ENCODE measurements at regions not wholly inside any gene's neighbourhood (a gene's known extent, or its start where the extent isn't known, plus 50 kb on each side); places are given as distances from the start of the nearest gene placed in this dataset.

GRCh38 chr16:6692874-6693273 lies 639.8 kb upstream of the RBFOX1 start:
- DNase-seq, result no peak
- CTCF ChIA-PET, result no interaction called here
- peaks cover 8% of the 10 kb centered on the region for H3K9me3 Mint-ChIP-seq
- no peak overlapping the region for H3K4me3 Mint-ChIP-seq
- no peaks in the 10 kb centered on the region for H3K27me3 Mint-ChIP-seq
- no peak overlapping the region for H3K27ac Mint-ChIP-seq
- no peaks in the 10 kb centered on the region for H3K36me3 Mint-ChIP-seq
- no peaks in the 10 kb centered on the region for H3K4me1 Mint-ChIP-seq

GRCh38 chr16:6690741-6691140 lies 641.9 kb upstream of the RBFOX1 start:
- Mint-ChIP-seq H3K4me3 (no peak overlapping the region), H3K9me3 (peaks cover 10% of the 10 kb centered on the region), H3K36me3 (no peaks in the 10 kb centered on the region), H3K4me1 (no peaks in the 10 kb centered on the region), H3K27ac (no peak overlapping the region), H3K27me3 (no peaks in the 10 kb centered on the region)
- no peak for DNase-seq
- CTCF ChIA-PET, result interaction anchor here (1.0 kb wide), 1 partner anchor 9 kb away, joined by 3 read pairs; no protein-coding TSS in a partner anchor

- CTCF ChIA-PET, result no interaction called here
- Mint-ChIP-seq H3K4me1 (no peaks in the 10 kb centered on the region), H3K27ac (no peak overlapping the region), H3K9me3 (peaks cover 10% of the 10 kb centered on the region), H3K4me3 (no peak overlapping the region), H3K36me3 (no peaks in the 10 kb centered on the region), H3K27me3 (no peaks in the 10 kb centered on the region)
- no peak for DNase-seq
Observed at GRCh38 chr16:6689643-6690042, 643.0 kb upstream of the RBFOX1 start.

- DNase-seq, result no peak
- CTCF ChIA-PET, result no interaction called here
- Mint-ChIP-seq H3K9me3 (peaks cover 10% of the 10 kb centered on the region), H3K36me3 (no peaks in the 10 kb centered on the region), H3K27me3 (no peaks in the 10 kb centered on the region), H3K27ac (no peak overlapping the region), H3K4me3 (no peak overlapping the region), H3K4me1 (no peaks in the 10 kb centered on the region)
Observed at GRCh38 chr16:6687593-6687992, 645.1 kb upstream of the RBFOX1 start.

- no peaks in the 10 kb centered on the region for H3K4me1 Mint-ChIP-seq
- no peak overlapping the region for H3K27ac Mint-ChIP-seq
- peaks cover 8% of the 10 kb centered on the region for H3K9me3 Mint-ChIP-seq
- CTCF ChIA-PET, result interaction anchor here (0.8 to 1.7 kb wide), 2 partner anchors 842 to 1489 kb away, joined by 3 to 7 read pairs; no protein-coding TSS in a partner anchor
- no peaks in the 10 kb centered on the region for H3K27me3 Mint-ChIP-seq
- H3K36me3 Mint-ChIP-seq, result no peaks in the 10 kb centered on the region
- no peak overlapping the region for H3K4me3 Mint-ChIP-seq
- DNase-seq, result peak; percentile 22
Observed at GRCh38 chr16:6684076-6684673, 648.5 kb upstream of the RBFOX1 start.

- H3K36me3 Mint-ChIP-seq, result no peaks in the 10 kb centered on the region
- H3K4me1 Mint-ChIP-seq, result no peaks in the 10 kb centered on the region
- no peak overlapping the region for H3K27ac Mint-ChIP-seq
- CTCF ChIA-PET, result interaction anchor here (0.6 to 1.3 kb wide), 2 partner anchors 9 to 14 kb away, joined by 3 read pairs; no protein-coding TSS in a partner anchor
- DNase-seq, result peak; percentile 21
- H3K4me3 Mint-ChIP-seq, result no peak overlapping the region
- no peaks in the 10 kb centered on the region for H3K27me3 Mint-ChIP-seq
- H3K9me3 Mint-ChIP-seq, result no peaks in the 10 kb centered on the region
Observed at GRCh38 chr16:6682142-6682811, 650.4 kb upstream of the RBFOX1 start.

- no peaks in the 10 kb centered on the region for H3K36me3 Mint-ChIP-seq
- H3K4me1 Mint-ChIP-seq, result no peaks in the 10 kb centered on the region
- no peaks in the 10 kb centered on the region for H3K27me3 Mint-ChIP-seq
- CTCF ChIA-PET, result no interaction called here
- H3K9me3 Mint-ChIP-seq, result peaks cover 9% of the 10 kb centered on the region
- no peak for DNase-seq
- no peak overlapping the region for H3K27ac Mint-ChIP-seq
- no peak overlapping the region for H3K4me3 Mint-ChIP-seq
Observed at GRCh38 chr16:6678586-6678985, 654.1 kb upstream of the RBFOX1 start.

GRCh38 chr16:6674071-6674470 lies 658.6 kb upstream of the RBFOX1 start:
- CTCF ChIA-PET, result no interaction called here
- Mint-ChIP-seq H3K36me3 (no peaks in the 10 kb centered on the region), H3K4me3 (no peak overlapping the region), H3K9me3 (peaks cover 13% of the 10 kb centered on the region), H3K27ac (no peak overlapping the region), H3K27me3 (no peaks in the 10 kb centered on the region), H3K4me1 (no peaks in the 10 kb centered on the region)
- DNase-seq, result no peak

GRCh38 chr16:6672507-6672906 lies 660.1 kb upstream of the RBFOX1 start:
- CTCF ChIA-PET, result no interaction called here

GRCh38 chr16:6667393-6667792 lies 665.3 kb upstream of the RBFOX1 start:
- no peaks in the 10 kb centered on the region for H3K36me3 Mint-ChIP-seq
- H3K27ac Mint-ChIP-seq, result no peak overlapping the region
- no peaks in the 10 kb centered on the region for H3K4me1 Mint-ChIP-seq
- H3K4me3 Mint-ChIP-seq, result no peak overlapping the region
- no peak for DNase-seq
- peaks cover 2% of the 10 kb centered on the region for H3K9me3 Mint-ChIP-seq
- CTCF ChIA-PET, result interaction anchor here (1.0 to 1.5 kb wide), 2 partner anchors 10 to 14 kb away, joined by 3 to 4 read pairs; no protein-coding TSS in a partner anchor
- no peaks in the 10 kb centered on the region for H3K27me3 Mint-ChIP-seq

More at GRCh38 chr16:6672507-6672906, 660.1 kb upstream of the RBFOX1 start:
- H3K27ac Mint-ChIP-seq, result no peak overlapping the region
- DNase-seq, result no peak
- H3K36me3 Mint-ChIP-seq, result no peaks in the 10 kb centered on the region
- H3K27me3 Mint-ChIP-seq, result no peaks in the 10 kb centered on the region
- H3K4me1 Mint-ChIP-seq, result no peaks in the 10 kb centered on the region
- H3K9me3 Mint-ChIP-seq, result peaks cover 13% of the 10 kb centered on the region
- H3K4me3 Mint-ChIP-seq, result no peak overlapping the region

- Mint-ChIP-seq H3K27me3 (no peaks in the 10 kb centered on the region), H3K4me1 (no peaks in the 10 kb centered on the region), H3K4me3 (no peak overlapping the region), H3K27ac (no peak overlapping the region), H3K36me3 (no peaks in the 10 kb centered on the region), H3K9me3 (no peaks in the 10 kb centered on the region)
- CTCF ChIA-PET, result no interaction called here
- DNase-seq, result no peak
Observed at GRCh38 chr16:6665126-6665525, 667.5 kb upstream of the RBFOX1 start.

GRCh38 chr16:6663668-6664067 lies 669.0 kb upstream of the RBFOX1 start:
- Mint-ChIP-seq H3K4me1 (no peaks in the 10 kb centered on the region), H3K36me3 (no peaks in the 10 kb centered on the region), H3K4me3 (no peak overlapping the region), H3K27ac (no peak overlapping the region), H3K27me3 (no peaks in the 10 kb centered on the region), H3K9me3 (peaks cover 2% of the 10 kb centered on the region)
- CTCF ChIA-PET, result no interaction called here
- DNase-seq, result no peak

- Mint-ChIP-seq H3K4me3 (no peak overlapping the region), H3K9me3 (peaks cover 10% of the 10 kb centered on the region), H3K36me3 (no peaks in the 10 kb centered on the region), H3K4me1 (no peaks in the 10 kb centered on the region), H3K27ac (no peak overlapping the region), H3K27me3 (no peaks in the 10 kb centered on the region)
- no peak for DNase-seq
- CTCF ChIA-PET, result no interaction called here
Observed at GRCh38 chr16:6656760-6657159, 675.9 kb upstream of the RBFOX1 start.

GRCh38 chr16:6646891-6647290 lies 685.8 kb upstream of the RBFOX1 start:
- no peak for DNase-seq
- Mint-ChIP-seq H3K27me3 (peaks cover 4% of the 10 kb centered on the region), H3K9me3 (peaks cover 6% of the 10 kb centered on the region), H3K4me1 (no peaks in the 10 kb centered on the region), H3K4me3 (no peak overlapping the region), H3K27ac (no peak overlapping the region), H3K36me3 (no peaks in the 10 kb centered on the region)
- CTCF ChIA-PET, result interaction anchor here (1.5 kb wide), 1 partner anchor 1031 kb away, joined by 4 read pairs; no protein-coding TSS in a partner anchor
